HG03571 (cell line): ENCODE measurements at regions not wholly inside any gene's neighbourhood (a gene's known extent, or its start where the extent isn't known, plus 50 kb on each side); places are given as distances from the start of the nearest gene placed in this dataset.

Source experiments
- ATAC-seq: cut with Tn5 transposase; IDR thresholded peaks from one replicate; pipeline ENCODE4 v1.9.1; 2021; ENCODE audit not compliant: unreplicated experiment

DNA sequence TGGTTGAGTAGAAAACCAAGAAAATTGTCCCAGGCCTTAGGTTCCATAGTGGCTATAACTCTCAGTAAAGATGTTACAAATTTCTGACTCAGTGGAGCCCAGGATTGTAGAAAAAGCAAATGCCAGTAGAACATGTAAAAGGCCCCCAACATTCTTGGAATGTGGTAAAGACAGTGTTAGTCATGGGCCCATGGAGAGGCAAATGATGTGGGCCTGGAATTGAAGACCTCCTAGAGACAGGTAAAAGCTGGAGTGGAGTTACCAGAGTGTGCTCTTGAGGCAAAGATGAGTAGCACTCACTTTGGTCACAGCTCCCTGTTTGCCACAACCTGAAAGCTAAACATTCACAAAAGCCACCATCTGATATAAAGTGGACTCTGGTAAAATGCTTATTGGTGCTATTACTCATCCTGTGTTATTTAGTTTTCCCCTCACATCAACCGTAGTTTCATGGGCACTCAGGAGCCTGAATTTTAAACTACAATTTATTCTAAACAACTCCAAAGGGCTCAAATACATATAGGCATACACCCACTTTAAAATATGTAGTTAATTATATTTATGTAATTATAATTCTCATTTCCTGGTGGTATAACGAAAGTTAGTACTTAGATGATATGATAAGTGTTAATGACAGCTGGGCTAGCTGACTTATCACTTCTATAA lies 359.6 kb upstream of the NECTIN3 start:
- ATAC-seq = no peak

DNA sequence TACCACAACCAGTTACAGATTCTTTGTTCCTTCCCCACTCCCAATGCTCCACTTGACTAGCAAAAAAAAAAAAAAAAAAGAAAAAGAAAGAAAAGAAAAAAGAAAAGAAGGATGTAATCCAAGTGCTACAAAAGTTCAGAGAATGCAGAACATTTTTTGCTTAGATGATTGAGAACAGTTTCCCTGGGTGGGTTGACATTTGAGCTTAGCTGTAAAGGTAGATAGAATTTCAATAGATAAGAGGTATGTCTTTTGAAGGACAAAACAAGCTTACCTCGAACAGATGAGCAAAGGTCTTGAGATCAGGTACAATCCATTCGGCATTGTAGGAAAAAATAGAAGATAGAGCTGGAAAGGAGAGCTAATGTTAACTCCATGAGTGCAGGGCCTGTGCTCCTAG lies 344.6 kb upstream of the NECTIN3 start:
- no peak for ATAC-seq

DNA sequence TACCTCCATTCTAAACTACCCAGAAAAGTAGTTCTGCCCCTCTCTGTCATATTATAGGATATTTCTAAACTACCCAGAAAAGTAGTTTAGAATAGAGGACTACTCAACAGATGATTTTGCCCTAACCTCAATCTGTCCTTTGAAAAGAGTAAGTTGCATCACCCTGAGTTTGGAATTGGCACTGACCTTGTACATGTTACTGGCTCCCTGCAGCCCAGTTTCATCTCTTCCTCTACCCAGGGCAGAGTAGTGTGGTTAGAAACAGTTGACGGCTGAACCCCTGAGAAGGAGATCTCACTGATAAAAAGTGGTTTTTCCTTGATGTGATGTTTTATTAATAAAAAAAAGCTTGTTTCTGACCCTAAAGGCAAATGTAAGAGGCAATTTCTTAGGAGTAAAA lies 340.5 kb upstream of the NECTIN3 start:
- ATAC-seq = no peak

DNA sequence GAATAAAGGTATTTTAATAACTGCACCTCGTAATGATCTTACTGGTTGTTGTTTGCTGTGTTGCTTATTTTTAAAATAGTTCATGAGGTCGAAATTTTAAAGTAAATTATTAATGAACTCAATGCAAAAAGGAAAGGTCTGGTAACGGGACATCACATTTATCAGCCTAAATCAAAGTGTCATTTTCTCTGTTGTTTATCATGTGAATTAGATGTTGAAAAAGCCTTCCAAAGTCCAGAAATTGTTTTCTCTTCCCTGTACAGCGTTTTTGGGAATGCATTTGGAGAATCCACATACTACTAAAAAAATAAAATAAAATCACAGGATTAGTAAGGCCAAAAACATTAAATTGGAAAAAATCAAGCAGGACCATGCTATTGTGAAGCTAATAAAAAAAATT lies 339.2 kb upstream of the NECTIN3 start:
- ATAC-seq = no peak

DNA sequence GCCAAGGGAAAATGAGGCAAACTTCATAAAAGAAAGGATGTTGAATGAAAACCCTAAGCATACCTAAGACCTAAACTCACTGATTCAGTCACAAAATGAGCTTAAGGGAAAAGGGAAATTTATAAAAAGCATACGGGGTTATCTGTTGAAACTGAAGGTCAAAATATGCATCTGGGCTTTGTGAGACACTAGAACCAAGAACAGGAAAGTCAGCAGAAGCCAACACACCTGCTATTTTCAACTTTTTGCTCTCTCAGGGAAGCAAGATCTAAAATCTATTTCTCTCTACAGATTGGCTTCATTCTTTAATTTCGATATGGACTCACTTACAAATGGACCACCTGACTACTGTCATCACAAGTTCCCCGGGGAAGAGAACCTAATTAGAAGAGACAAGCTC lies 338.6 kb upstream of the NECTIN3 start:
- no peak for ATAC-seq

DNA sequence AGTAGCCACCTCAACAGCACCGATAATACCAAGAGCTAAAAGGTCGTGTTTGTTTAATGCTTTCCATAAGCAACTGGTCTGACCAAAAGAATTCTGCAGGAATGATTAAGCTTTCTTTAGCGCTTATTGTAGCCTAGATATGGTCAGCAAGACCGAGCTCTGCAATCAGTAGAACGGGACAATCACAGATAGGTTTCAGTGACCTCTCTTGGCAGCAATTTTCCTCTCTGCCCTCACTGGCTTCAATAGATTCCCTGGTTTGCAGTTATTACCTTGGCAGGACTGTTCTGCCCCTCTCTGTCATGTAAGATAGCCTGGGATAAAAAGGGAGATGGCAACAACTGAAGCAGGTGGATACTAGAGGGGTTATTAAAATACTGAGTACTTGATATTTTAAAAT lies 337.1 kb upstream of the NECTIN3 start:
- no peak for ATAC-seq

DNA sequence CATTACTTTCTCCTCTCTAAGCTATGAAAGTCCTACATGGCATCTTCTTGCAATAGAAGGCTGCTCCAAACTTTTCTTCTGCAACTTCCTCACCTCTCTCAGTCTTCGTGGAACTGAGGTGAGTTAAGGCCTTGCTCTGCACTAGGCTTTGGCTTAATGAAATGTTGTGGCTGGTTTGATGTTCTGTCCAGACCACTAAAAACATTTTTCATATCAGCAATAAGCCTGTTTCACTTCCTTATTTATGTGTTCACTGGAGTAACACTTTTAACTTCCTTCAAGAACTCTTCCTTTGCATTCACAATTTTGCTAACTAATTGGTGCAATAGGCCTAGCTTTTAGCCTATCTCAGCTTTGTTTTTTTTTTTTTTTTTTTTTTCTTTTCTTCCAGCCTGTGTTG lies 335.3 kb upstream of the NECTIN3 start:
- ATAC-seq = peak; percentile 95

DNA sequence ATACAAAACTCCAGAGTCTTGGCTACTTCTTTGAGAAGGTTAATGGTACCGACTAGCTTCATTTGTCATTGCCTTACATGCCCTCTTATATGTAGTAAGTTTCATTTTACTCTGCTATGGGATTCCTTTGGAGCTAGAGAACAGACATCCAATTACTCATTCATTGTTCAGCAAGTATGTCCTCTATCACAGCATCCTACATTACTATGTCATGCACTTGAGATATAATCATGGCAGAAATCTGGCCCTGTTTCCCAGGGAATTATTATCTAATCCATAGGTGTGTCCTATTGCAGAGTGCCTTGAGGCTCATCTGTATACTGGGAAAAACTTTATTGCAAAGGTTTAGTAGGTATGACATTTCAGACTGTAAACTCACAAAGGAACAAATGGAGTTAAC lies 333.1 kb upstream of the NECTIN3 start:
- ATAC-seq = no peak

DNA sequence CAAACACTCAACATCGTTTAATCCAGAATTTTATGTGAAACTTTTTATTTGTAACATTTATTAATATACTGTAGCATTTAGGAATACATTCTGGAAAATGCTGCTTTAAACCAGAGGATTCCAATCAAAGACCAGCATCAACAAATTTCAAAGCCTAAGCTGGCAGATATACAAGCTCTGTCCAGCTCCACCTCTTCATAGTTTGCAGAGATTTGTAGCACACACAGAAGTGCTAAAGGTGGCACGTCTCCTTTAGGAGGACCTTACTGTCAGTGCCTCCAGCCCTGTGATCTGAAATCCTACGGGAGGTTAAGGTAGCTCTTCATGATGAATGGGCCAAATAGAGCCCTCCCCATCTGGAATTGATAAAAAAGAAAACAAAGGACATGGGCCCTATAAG lies 329.7 kb upstream of the NECTIN3 start:
- ATAC-seq = no peak

DNA sequence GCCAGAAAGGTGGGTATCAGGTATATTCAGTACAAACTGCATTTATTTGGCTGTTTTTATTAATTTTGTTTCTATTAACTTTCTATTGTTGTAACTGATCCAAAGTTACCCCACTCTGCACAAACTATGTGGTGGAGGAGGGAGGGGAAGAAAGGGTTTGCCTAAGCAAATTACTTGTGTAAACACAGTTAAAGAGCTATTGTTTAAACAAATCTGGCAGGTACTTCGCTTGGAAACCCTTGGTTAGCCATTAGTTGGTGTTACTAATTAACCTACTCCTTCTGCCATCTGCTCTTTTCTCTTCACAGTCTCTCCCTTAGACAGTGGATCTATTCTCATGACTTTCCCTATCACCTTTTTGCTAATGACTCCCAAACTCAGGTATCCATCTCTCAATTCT lies 328.4 kb upstream of the NECTIN3 start:
- peak; percentile 93 for ATAC-seq

DNA sequence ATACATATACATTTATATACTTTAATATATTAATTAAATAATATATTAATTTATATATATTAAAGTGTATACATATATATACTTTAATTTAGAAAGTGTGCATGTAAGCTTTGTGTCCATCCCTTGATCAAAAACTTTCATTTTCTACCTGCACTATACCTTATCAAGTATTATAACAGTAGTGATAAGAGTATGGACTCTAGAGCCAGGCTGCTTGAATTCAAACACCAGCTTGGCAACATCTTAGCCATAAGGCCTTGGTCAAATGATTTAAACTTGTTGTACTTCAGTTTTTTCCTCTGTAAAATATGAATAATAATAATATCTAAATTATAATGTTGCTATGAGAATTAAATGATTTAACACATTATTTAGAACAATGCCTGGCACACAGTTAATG lies 327.6 kb upstream of the NECTIN3 start:
- ATAC-seq = no peak

DNA sequence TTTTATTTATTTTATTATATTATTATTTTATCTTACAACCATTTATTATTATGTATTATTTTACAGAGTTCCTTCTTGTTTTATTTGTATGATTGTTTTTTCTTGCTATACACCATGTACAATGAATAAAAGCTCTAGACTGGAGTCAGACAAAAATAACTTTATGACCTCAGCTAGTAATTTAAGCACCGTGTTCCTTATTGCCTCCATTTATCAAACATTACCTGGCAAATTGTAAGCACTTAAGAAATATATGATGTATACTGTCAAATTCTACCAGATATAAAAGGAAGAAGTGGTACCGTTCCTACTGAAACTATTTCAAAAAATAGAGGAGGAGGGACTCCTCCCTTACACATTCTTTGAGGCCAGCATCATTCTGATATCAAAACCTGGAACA lies 326.9 kb upstream of the NECTIN3 start:
- no peak for ATAC-seq

DNA sequence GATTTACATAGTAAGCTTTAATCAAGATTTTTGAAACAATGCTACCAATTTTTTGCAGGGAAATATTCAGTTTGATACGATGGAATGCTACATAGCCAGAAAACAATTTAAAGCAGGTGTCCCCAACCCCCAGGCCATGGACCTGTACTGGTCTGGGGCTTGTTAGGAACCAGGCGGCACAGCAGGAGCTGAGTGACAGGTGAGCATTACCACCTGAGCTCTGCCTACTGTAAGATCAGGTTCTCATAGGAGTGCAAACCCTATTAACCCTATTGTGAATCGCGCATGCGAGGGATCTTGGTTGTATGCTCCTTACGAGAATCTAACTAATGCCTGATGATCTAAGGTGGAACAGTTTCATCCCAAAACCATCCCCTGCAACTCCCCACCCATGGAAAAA lies 322.6 kb upstream of the NECTIN3 start:
- no peak for ATAC-seq

DNA sequence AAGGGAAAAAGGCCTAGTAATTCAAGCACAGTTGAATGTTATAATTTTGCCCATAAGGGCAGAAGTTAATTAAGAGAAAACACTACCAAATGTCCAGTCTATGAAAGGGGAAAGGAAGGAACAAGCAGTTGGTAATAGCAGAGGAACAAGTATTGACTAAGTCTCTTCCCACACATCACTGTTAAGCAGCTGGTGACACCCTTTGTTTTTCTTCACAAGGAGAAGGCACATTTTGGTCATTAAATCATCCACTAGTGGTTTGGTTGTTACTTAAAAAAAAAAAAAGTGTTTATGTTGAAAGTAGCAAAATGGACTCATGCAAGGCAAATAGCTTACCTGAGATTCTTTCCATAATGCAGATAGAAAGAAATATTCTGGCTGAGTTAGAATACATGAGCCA lies 321.4 kb upstream of the NECTIN3 start:
- no peak for ATAC-seq

DNA sequence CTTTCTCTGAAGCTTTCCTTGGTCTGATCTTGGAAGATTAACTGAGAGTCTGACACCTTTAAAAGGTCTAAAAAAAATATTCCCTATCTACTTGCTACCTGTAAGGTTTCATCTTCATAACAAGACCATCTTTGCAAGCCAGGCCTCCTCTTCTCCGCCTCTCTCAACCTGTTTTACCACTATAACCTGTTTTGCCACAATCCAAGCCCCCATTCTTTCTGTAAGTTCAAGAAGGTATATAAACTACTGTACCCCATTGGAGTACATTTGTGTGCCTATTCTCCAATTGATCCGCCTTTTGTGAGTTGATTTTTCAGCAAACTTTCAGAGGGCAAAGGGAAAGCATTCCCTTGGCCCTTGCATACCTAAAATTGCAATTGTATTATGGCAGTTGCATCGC lies 319.3 kb upstream of the NECTIN3 start:
- ATAC-seq = no peak

DNA sequence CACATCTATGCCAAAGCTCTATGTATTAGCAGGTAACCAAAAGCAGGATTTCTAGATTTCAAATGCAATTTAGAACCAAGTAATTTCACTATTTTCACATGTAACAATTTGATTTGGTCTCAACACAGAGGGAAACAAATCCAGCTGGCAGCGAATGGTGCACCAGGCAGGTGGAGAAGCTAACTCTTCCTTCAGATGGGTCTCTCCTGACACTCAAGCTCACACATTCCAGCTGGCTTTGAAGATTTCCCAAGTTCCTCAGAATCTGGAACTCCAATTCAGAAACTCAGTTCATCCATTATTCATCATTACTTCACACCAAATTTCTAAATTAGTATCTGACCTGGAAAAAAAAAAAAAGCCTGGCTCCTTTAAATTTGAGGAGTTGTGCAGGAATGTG lies 318.1 kb upstream of the NECTIN3 start:
- no peak for ATAC-seq

DNA sequence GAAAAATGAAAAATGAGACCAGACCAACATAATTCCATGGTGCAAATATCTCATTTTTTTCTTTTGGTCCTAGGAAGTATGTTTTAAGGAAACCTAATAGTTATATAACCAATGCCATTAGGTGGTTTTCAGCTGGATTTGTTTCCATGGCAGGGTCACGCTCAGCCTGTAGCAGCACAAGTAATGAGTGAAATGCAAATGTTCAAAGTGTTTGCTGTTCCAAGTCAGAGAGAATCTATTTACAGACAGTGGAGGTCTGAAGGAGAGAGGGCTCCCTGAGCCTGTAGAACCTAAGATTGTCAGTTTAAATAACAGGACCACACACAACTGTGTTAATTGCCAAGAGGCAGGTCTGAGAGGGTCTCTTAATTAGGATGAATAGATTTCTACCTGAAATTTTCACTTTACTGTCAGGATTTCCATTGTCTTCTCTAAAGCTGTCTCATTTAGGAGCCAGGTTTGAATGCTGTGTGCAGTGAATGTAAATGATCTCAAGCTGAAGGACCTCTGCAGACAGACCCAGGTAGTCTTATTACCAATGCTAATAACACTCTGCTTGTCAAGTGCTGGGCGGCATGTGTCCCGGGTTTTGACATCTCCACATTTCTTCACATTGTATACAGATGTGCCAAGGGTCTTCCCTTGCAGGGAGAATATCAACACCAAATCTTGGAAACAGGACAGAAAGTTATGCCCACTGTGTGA lies 317.3 kb upstream of the NECTIN3 start:
- ATAC-seq = no peak

DNA sequence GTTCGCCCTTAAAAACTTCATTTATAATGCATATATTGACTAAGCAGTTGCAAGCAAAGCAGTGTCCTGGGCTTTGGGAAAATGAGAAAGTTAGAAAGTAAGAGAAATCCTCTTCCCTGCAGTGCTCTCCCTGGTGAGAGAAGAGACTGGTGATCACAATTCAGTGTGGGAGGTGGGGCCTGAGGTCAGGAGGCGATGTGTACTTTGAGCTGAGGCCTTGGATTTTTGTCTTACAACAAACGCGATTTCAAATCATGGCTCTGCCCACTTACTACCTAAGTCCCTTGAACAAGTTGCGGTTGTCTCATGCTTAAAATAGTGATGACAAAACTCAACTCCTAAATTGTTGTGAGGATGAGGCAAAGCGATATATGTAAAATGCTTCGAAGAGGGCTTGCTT lies 316.3 kb upstream of the NECTIN3 start:
- ATAC-seq = no peak

DNA sequence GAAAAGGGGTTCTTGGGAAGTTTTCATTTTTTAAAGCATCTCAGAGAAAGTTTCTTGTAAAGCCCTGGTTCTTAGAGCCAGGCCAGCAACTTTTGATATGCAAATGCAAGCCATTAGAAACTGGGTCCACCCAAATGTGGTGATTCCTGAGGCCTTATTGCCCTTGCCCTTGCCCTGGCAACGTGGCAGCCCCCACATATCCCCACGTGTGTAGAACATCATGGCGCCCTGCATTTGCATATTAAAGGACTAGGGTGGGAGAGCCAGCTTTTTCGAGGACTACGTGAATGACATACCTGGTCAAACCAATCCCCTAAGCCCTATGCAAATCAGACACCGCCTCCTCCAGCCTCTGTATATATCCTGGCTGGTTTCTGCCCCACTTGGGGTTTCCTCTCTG lies 314.9 kb upstream of the NECTIN3 start:
- no peak for ATAC-seq

DNA sequence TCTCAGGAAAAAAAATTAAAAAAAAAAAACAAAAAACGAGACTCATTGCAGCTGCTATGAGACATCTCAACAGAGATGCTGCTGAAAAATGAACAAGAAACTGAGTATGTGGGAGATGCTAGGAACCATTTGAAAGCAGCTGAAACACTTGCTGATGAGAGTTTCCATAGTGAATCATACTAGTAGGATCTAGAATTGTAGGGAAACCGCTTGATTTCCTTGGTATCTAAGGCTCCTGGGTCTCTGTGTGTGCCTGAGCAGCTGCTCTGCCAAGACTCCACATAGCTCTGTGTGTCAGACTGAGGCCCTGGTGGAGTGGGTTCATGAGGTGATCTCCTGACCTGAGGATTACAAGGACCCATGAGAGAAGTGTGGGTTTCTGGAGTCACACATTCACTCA lies 313.4 kb upstream of the NECTIN3 start:
- ATAC-seq = no peak

DNA sequence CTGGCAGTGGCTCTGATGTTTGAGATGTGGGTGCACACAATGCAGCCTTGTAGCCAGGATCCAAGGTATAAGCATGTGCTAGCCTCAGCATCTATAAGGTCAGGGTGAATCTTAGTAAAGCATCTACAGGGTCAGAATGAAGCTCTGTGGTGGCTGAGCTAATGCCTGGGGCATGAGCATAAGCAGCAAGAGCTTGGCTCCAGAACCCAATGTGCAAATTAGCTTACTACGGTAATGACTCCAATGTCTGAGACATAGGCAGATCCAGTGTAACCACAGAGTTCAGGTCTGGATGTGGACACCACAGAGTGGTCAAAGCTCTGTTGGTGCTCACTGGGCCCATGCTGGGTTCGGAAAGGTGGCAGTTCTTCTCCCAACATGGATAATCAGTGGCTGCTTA lies 304.5 kb upstream of the NECTIN3 start:
- no peak for ATAC-seq

DNA sequence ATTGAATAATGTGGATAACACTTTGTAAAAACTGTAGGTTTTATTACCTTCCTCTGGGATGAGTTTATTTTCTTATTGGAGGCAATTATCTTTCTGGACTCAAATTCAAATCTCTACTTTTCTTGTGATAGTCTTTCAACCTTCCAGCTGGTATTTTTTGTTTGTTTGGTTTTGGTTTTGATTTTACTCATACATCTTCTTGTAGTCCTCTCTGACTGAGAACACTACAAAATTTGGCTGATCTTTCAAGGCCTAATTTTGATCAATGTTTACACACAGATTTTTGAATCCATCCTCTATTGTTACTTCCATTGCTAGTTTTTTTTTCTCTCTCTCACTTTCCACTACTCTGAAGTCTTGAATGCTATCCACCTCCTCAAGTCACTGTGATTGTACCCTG lies 303.8 kb upstream of the NECTIN3 start:
- ATAC-seq = no peak

DNA sequence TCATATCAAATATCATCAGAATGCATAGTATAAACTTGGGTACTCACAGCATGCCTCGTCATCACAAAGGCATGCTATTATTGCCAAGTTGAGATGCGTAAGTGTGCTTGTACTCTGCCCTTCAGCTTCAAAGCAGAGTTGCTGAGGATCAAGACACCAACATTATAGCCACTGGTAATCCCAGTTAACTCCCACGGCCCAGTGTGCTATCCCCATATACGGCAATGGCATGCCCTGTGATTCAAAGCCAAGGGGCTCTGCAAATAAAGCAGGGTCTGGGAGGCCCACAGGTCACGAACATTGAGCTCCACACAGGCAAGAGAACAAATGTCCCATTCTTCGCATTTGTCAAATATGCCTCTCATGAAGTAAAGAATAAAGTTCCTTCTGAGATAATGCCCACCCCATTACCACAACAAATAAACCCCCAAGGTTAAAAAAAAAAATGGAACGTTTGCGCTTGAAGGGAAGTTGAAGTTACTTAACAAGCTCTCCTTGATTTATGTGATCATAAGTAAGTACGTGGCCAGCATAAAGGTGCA lies 298.1 kb upstream of the NECTIN3 start:
- ATAC-seq = no peak
